MCF 10A (cell line): ENCODE measurements at regions not wholly inside any gene's neighbourhood (a gene's known extent, or its start where the extent isn't known, plus 50 kb on each side); places are given as distances from the start of the nearest gene placed in this dataset.

Source experiments
- BruUV-seq: library from RNA; stranded (reverse); fragments of 400-500 nt; replicated peaks from 2 replicates; lab custom pipeline; 2021; lab: Mats Ljungman, UMichigan
- CTCF ChIA-PET: fragments of 300-600 bp; sonication (Branson Sonifier 250); formaldehyde crosslinking; extraction: SDS; loops from one replicate; lab custom pipeline; 2021; ENCODE audit warnings: antibody characterized with exemption, inconsistent platforms; lab: Yijun Ruan, JAX
- POLR2A ChIA-PET: fragments of 300-600, 350-650 bp; sonication (Branson Sonifier 250); formaldehyde crosslinking; extraction: SDS; loops from one replicate; lab custom pipeline; 2020; ENCODE audit warnings: antibody characterized with exemption, inconsistent platforms; lab: Yijun Ruan, JAX
- DNase-seq: peaks from one replicate; pipeline ENCODE4 v3.0.0-alpha.2; 2018; ENCODE audit not compliant: unreplicated experiment
- H3K27ac Mint-ChIP-seq: one replicate; pipeline ENCODE4 v1.8.0; 2022; ENCODE audit warnings: mild to moderate bottlenecking, low read depth, mixed read lengths; ENCODE audit not compliant: unreplicated experiment
- H3K27me3 Mint-ChIP-seq: one replicate; pipeline ENCODE4 v1.8.0; 2022; ENCODE audit warnings: mixed read lengths; ENCODE audit not compliant: insufficient read depth, unreplicated experiment
- H3K36me3 Mint-ChIP-seq: one replicate; pipeline ENCODE4 v1.8.0; 2022; ENCODE audit warnings: mild to moderate bottlenecking, moderate library complexity, mixed read lengths; ENCODE audit not compliant: insufficient read depth, unreplicated experiment
- H3K4me1 Mint-ChIP-seq: one replicate; pipeline ENCODE4 v1.8.0; 2022; ENCODE audit warnings: mixed read lengths; ENCODE audit not compliant: insufficient read depth, unreplicated experiment
- H3K4me3 Mint-ChIP-seq: one replicate; pipeline ENCODE4 v1.8.0; 2022; ENCODE audit warnings: mild to moderate bottlenecking, moderate library complexity, mixed read lengths; ENCODE audit not compliant: unreplicated experiment
- H3K9me3 Mint-ChIP-seq: one replicate; pipeline ENCODE4 v1.8.0; 2022; ENCODE audit warnings: mixed read lengths; ENCODE audit not compliant: unreplicated experiment
- CTCF ChIP-seq: fragments of 200-600 bp; IDR thresholded peaks from one replicate; pipeline ENCODE4 v1.8.0; 2022; ENCODE audit warnings: antibody characterized with exemption, mild to moderate bottlenecking; ENCODE audit not compliant: unreplicated experiment
- intact Hi-C: fragments of 100-400 bp; cut with micrococcal nuclease; formaldehyde crosslinking; loops from 2 replicates; pipeline ENCODE4 v1.14.1; 2022

GRCh38 chr5:4981608-4982007, 158.5 kb upstream of the ADAMTS16 start:
- intact Hi-C loops: no loop called here
- H3K36me3 Mint-ChIP-seq: no peaks in the 10 kb centered on the region
- CTCF ChIA-PET: no interaction called here
- no TSS peak for BruUV-seq
- no peak for TF ChIP-seq CTCF
- no peaks in the 10 kb centered on the region for H3K27me3 Mint-ChIP-seq
- no peaks in the 10 kb centered on the region for H3K9me3 Mint-ChIP-seq
- POLR2A ChIA-PET: interaction anchor here (0.6 kb wide), 1 partner anchor 876 kb away, joined by 3 read pairs; no protein-coding TSS in a partner anchor
- H3K4me1 Mint-ChIP-seq: no peaks in the 10 kb centered on the region
- H3K4me3 Mint-ChIP-seq: no peak overlapping the region
- no peak overlapping the region for H3K27ac Mint-ChIP-seq
- no peak for DNase-seq

- H3K27ac Mint-ChIP-seq: no peak overlapping the region
- no TSS peak for BruUV-seq
- intact Hi-C loops: no loop called here
- H3K36me3 Mint-ChIP-seq: no peaks in the 10 kb centered on the region
- TF ChIP-seq CTCF: no peak
- DNase-seq: no peak
- no peak overlapping the region for H3K4me3 Mint-ChIP-seq
- H3K27me3 Mint-ChIP-seq: no peaks in the 10 kb centered on the region
- CTCF ChIA-PET: no interaction called here
- POLR2A ChIA-PET: no interaction called here
- no peaks in the 10 kb centered on the region for H3K4me1 Mint-ChIP-seq
- H3K9me3 Mint-ChIP-seq: no peaks in the 10 kb centered on the region
Observed at GRCh38 chr5:4983701-4984100, 156.4 kb upstream of the ADAMTS16 start.

- ChIA-PET CTCF (no interaction called here), POLR2A (no interaction called here)
- Mint-ChIP-seq H3K36me3 (no peaks in the 10 kb centered on the region), H3K4me3 (no peak overlapping the region), H3K9me3 (no peaks in the 10 kb centered on the region), H3K4me1 (no peaks in the 10 kb centered on the region), H3K27ac (no peak overlapping the region), H3K27me3 (no peaks in the 10 kb centered on the region)
- DNase-seq: no peak
- intact Hi-C loops: no loop called here
- no TSS peak for BruUV-seq
- no peak for TF ChIP-seq CTCF
Observed at GRCh38 chr5:4984461-4984860, 155.7 kb upstream of the ADAMTS16 start.

GRCh38 chr5:4987431-4987830, 152.7 kb upstream of the ADAMTS16 start:
- no peak overlapping the region for H3K4me3 Mint-ChIP-seq

More at GRCh38 chr5:4987431-4987830, 152.7 kb upstream of the ADAMTS16 start:
- no peaks in the 10 kb centered on the region for H3K27me3 Mint-ChIP-seq
- TF ChIP-seq CTCF: no peak
- no peaks in the 10 kb centered on the region for H3K9me3 Mint-ChIP-seq
- no peak for DNase-seq
- no peaks in the 10 kb centered on the region for H3K36me3 Mint-ChIP-seq
- H3K4me1 Mint-ChIP-seq: no peaks in the 10 kb centered on the region
- CTCF ChIA-PET: interaction anchor here (0.6 kb wide), 2 partner anchors 1142 to 1944 kb away, joined by 4 read pairs; no protein-coding TSS in a partner anchor
- intact Hi-C loops: no loop called here
- no peak overlapping the region for H3K27ac Mint-ChIP-seq
- POLR2A ChIA-PET: interaction anchor here (1.2 kb wide), 1 partner anchor 11 kb away, joined by 3 read pairs; no protein-coding TSS in a partner anchor
- no TSS peak for BruUV-seq
